PC-9 (cell line): ENCODE measurements at regions not wholly inside any gene's neighbourhood (a gene's known extent, or its start where the extent isn't known, plus 50 kb on each side); places are given as distances from the start of the nearest gene placed in this dataset.

Experiments used
- BruUV-seq: library from RNA; stranded (reverse); fragments of 400-500 nt; replicated peaks from 2 replicates; lab custom pipeline; 2021; lab: Mats Ljungman, UMichigan
- CTCF ChIA-PET: fragments of 300-600 bp; sonication (Branson Sonifier 250); formaldehyde crosslinking; loops from one replicate; lab custom pipeline; 2022; ENCODE audit warnings: antibody characterized with exemption; lab: Charles Lee
- POLR2A ChIA-PET: fragments of 300-600 bp; sonication (Branson Sonifier 250); formaldehyde crosslinking; loops from one replicate; lab custom pipeline; 2022; ENCODE audit warnings: antibody characterized with exemption; ENCODE audit not compliant: unreplicated experiment; lab: Charles Lee
- DNase-seq, 2 experiments: peaks; one replicate each; pipeline versions ENCODE4 v3.0.0 to v3.0.0-alpha.2; 2015 to 2022; ENCODE audit warnings: mixed read lengths in 1 of 2
- H2AFZ ChIP-seq: fragments of 200-600 bp; sonication (generic); 2 replicates; pipeline ENCODE4 v1.8.1; 2017; ENCODE audit warnings: antibody characterized with exemption
- H3F3A ChIP-seq: fragments of 200-600 bp; sonication (generic); 2 replicates; pipeline ENCODE4 v1.8.1; 2017; ENCODE audit warnings: antibody characterized with exemption, mild to moderate bottlenecking, low read depth; ENCODE audit not compliant: insufficient read depth
- H3K27ac ChIP-seq: fragments of 200-600 bp; sonication (generic); 2 replicates; pipeline ENCODE4 v1.6.1; 2016; ENCODE audit warnings: mixed run types
- H3K27me3 ChIP-seq: fragments of 200-600 bp; sonication (generic); 2 replicates; pipeline ENCODE4 v1.6.1; 2016; ENCODE audit warnings: low read depth, mixed run types; ENCODE audit not compliant: insufficient read depth
- H3K36me3 ChIP-seq: fragments of 200-600 bp; sonication (generic); 2 replicates; pipeline ENCODE4 v1.6.1; 2016; ENCODE audit warnings: low read depth, mixed run types
- H3K4me1 ChIP-seq: fragments of 200-600 bp; sonication (generic); replicated peaks from 2 replicates; pipeline ENCODE4 v1.6.1; 2016; ENCODE audit warnings: mixed run types; ENCODE audit not compliant: insufficient read depth
- H3K4me2 ChIP-seq: fragments of 200-600 bp; sonication (generic); 2 replicates; pipeline ENCODE4 v1.6.1; 2017; ENCODE audit warnings: mixed run types
- H3K4me3 ChIP-seq: fragments of 200-600 bp; sonication (generic); 2 replicates; pipeline ENCODE4 v1.6.1; 2016; ENCODE audit warnings: mixed run types
- H3K79me2 ChIP-seq: fragments of 200-600 bp; sonication (generic); 2 replicates; pipeline ENCODE4 v1.6.1; 2017; ENCODE audit warnings: low read depth, mixed run types
- H3K9me2 ChIP-seq: fragments of 200-600 bp; sonication (generic); 2 replicates; pipeline ENCODE4 v1.8.1; 2017; ENCODE audit warnings: mild to moderate bottlenecking; ENCODE audit not compliant: insufficient read depth
- H3K9me3 ChIP-seq: fragments of 200-600 bp; sonication (generic); 2 replicates; pipeline ENCODE4 v1.8.1; 2016; ENCODE audit warnings: low read depth; ENCODE audit not compliant: insufficient read depth
- H4K20me1 ChIP-seq: fragments of 200-600 bp; sonication (generic); 2 replicates; pipeline ENCODE4 v1.8.1; 2017; ENCODE audit not compliant: insufficient read depth
- EZH2 ChIP-seq: fragments of 200-600 bp; sonication (generic); IDR thresholded peaks from 2 replicates; pipeline ENCODE4 v1.8.0; 2017; ENCODE audit warnings: antibody characterized with exemption, low read depth
- intact Hi-C: fragments of 100-400 bp; cut with micrococcal nuclease; formaldehyde crosslinking; loops from one replicate; pipeline ENCODE4 v1.10.0; 2022; ENCODE audit not compliant: unreplicated experiment
- TF ChIP-seq, protein P1 (sequence below): fragments of 200-600 bp; sonication (generic); conservative IDR thresholded peaks from 2 replicates; pipeline ENCODE4 v1.6.1; 2017; ENCODE audit warnings: mixed run types, antibody characterized with exemption, mild to moderate bottlenecking, moderate library complexity

DNA sequence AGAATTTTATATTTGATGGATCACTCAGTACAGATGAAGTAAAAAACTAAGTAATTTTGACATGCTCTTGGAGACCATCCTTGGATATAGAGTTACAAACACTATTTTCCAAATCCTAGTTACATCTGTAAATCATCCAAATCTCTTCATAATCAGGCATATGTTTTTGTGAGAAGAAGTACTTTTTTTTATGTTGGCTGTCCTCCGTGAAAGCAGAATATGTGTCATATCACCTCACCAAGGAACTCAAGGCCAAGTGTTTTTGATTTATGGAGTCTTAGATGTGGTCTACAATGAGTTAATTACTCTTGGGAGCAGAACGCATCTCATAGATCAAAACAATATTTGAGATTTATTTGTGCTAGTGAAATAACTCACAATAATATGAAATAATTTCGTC is 416.5 kb upstream of the TGFBR2 start:
- Histone ChIP-seq H3K9me2 (no peaks in the 10 kb centered on the region), H3K36me3 (no peaks in the 10 kb centered on the region), H3K4me2 (no peak overlapping the region), H3K27me3 (no peaks in the 10 kb centered on the region), H3F3A (no peaks in the 10 kb centered on the region), H3K27ac (no peak overlapping the region), H4K20me1 (no peaks in the 10 kb centered on the region), H3K9me3 (no peaks in the 10 kb centered on the region), H3K79me2 (no peaks in the 10 kb centered on the region), H3K4me3 (no peak overlapping the region), H2AFZ (no peak overlapping the region), H3K4me1 (no peaks in the 10 kb centered on the region)
- intact Hi-C loops: loop anchor here (10.0 kb wide), 1 partner anchor 175 kb away; no protein-coding TSS in a partner anchor
- CTCF ChIA-PET: no interaction called here
- POLR2A ChIA-PET: no interaction called here
- DNase-seq: no peak
- no TSS peak for BruUV-seq
- no peak for TF ChIP-seq EZH2
- TF ChIP-seq, protein P1, sequence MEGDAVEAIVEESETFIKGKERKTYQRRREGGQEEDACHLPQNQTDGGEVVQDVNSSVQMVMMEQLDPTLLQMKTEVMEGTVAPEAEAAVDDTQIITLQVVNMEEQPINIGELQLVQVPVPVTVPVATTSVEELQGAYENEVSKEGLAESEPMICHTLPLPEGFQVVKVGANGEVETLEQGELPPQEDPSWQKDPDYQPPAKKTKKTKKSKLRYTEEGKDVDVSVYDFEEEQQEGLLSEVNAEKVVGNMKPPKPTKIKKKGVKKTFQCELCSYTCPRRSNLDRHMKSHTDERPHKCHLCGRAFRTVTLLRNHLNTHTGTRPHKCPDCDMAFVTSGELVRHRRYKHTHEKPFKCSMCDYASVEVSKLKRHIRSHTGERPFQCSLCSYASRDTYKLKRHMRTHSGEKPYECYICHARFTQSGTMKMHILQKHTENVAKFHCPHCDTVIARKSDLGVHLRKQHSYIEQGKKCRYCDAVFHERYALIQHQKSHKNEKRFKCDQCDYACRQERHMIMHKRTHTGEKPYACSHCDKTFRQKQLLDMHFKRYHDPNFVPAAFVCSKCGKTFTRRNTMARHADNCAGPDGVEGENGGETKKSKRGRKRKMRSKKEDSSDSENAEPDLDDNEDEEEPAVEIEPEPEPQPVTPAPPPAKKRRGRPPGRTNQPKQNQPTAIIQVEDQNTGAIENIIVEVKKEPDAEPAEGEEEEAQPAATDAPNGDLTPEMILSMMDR: no peak

DNA sequence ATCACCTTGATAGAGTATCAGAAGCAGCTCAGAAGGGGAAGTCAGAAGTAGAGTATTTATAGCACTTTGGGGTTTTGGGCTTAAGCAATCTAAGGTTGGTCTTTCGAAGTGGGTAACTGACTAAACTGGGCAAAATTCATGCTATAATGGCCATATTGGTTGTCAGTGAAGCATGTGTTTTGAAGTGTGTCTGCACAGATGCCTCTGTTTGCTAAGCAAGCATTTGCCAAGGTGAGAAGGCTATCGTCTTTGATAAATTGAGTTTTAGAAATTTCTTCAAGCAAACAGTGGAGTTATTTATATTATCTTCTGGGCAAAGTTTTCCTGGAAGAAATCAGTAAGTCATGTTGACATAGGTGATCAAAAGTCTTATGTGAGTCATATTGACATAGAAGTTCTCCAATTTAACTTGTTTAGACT is 412.8 kb upstream of the TGFBR2 start:
- CTCF ChIA-PET: no interaction called here
- no peak overlapping the region for H2AFZ ChIP-seq

DNA sequence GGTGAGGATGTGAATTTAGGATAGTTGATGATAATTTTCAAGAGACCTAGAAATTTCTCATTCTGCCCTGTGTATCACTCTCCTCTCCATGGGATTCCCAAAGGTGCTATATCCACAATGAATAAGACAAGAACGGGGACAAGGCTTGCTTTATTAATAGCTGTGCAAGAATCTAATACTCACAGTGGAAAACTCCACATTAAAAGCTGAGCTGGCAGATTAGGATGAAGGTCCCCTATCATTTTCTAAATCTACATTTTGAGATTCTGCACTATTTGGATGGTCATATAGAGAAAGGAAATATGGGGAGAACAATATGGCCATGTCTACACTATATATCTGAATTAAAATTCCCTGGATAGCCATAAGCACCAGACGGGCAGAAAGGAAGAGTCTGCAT is 411.0 kb upstream of the TGFBR2 start:
- H3K4me3 ChIP-seq: no peak overlapping the region
- no peaks in the 10 kb centered on the region for H3K9me2 ChIP-seq
- no peak for DNase-seq
- H3F3A ChIP-seq: no peaks in the 10 kb centered on the region
- POLR2A ChIA-PET: interaction anchor here (0.6 kb wide), 1 partner anchor 26 kb away, joined by 4 read pairs; no protein-coding TSS in a partner anchor
- H3K27ac ChIP-seq: no peak overlapping the region
- TF ChIP-seq, protein P1: no peak
- TF ChIP-seq EZH2: no peak
- intact Hi-C loops: loop anchor here (5.0 to 10.0 kb wide), 3 partner anchors 87 to 497 kb away; no protein-coding TSS in a partner anchor
- H4K20me1 ChIP-seq: no peaks in the 10 kb centered on the region
- H3K27me3 ChIP-seq: no peaks in the 10 kb centered on the region
- no peaks in the 10 kb centered on the region for H3K79me2 ChIP-seq
- CTCF ChIA-PET: no interaction called here
- H3K36me3 ChIP-seq: no peaks in the 10 kb centered on the region
- no peak overlapping the region for H3K4me2 ChIP-seq
- BruUV-seq: no TSS peak
- H3K9me3 ChIP-seq: no peaks in the 10 kb centered on the region
- no peaks in the 10 kb centered on the region for H3K4me1 ChIP-seq
- H2AFZ ChIP-seq: no peak overlapping the region

More for the DNA sequence above, 412.8 kb upstream of the TGFBR2 start:
- Histone ChIP-seq H3K4me1 (no peaks in the 10 kb centered on the region), H3K9me3 (no peaks in the 10 kb centered on the region), H3K36me3 (no peaks in the 10 kb centered on the region), H3K4me3 (no peak overlapping the region), H3K27me3 (no peaks in the 10 kb centered on the region), H3K4me2 (no peak overlapping the region), H4K20me1 (no peaks in the 10 kb centered on the region), H3F3A (no peaks in the 10 kb centered on the region), H3K79me2 (no peaks in the 10 kb centered on the region), H3K9me2 (no peaks in the 10 kb centered on the region), H3K27ac (no peak overlapping the region)
- intact Hi-C loops: loop anchor here (10.0 kb wide), 1 partner anchor 179 kb away; no protein-coding TSS in a partner anchor
- POLR2A ChIA-PET: no interaction called here
- TF ChIP-seq, protein P1: no peak
- TF ChIP-seq EZH2: no peak
- BruUV-seq: no TSS peak
- DNase-seq: no peak
